ENCODE measurements at regions not wholly inside any gene's neighbourhood (a gene's known extent, or its start where the extent isn't known, plus 50 kb on each side); places are given as distances from the start of the nearest gene placed in this dataset.

- TF ChIP-seq CTCF (IDR thresholded peaks at IDR 0.05): no peak
- no peak for TF ChIP-seq POLR2A (IDR thresholded peaks at IDR 0.05)
Measured at GRCh38 chr3:106688464-106688863, 688.8 kb upstream of the CCDC54 start.
